HG02588 (cell line): ENCODE measurements at regions not wholly inside any gene's neighbourhood (a gene's known extent, or its start where the extent isn't known, plus 50 kb on each side); places are given as distances from the start of the nearest gene placed in this dataset.

Experiments
- ATAC-seq: cut with Tn5 transposase; IDR thresholded peaks from one replicate; pipeline ENCODE4 v1.9.1; 2021; ENCODE audit warnings: mild to moderate bottlenecking, moderate library complexity; ENCODE audit not compliant: unreplicated experiment

DNA sequence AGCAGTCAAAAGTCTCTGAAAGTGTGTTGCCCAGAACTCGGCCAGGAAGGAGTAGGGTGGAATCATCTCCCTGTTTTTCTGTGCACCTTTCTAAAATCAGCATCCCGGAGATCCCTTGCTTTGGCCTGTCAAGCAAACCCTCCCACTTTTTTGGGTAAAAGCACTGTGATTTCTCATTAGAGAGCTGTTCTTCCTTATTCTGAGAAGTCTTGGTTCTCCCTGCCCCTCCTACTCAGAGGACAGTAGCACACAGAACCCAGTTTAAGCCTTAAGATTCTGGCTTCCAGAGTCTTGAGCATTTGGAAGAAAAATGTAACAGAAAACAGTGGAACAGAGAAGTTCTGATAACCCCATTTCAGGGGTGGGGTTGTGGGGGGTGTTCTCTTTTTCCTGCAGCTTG lies 52.6 kb upstream of the KATNAL1 start:
- no peak for ATAC-seq

DNA sequence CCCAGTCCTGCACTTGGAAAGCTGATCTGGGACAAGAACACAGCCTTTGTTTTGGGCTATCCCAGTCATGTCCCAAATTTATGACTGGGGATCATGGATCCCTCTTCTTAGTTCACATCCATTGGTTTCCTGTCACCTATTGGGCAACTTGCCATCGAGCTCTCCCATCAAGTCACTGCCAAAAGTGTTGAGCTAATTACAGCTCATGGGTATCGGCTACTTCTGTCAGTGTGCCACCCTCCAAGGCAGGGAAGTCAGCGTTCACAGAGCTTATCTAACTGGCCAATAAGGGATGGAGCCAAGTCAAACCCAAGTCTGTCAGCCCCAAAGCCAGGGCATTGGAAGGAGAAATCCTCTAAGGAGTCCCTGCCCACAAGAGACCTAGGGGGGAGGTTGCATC lies 53.2 kb upstream of the KATNAL1 start:
- no peak for ATAC-seq

DNA sequence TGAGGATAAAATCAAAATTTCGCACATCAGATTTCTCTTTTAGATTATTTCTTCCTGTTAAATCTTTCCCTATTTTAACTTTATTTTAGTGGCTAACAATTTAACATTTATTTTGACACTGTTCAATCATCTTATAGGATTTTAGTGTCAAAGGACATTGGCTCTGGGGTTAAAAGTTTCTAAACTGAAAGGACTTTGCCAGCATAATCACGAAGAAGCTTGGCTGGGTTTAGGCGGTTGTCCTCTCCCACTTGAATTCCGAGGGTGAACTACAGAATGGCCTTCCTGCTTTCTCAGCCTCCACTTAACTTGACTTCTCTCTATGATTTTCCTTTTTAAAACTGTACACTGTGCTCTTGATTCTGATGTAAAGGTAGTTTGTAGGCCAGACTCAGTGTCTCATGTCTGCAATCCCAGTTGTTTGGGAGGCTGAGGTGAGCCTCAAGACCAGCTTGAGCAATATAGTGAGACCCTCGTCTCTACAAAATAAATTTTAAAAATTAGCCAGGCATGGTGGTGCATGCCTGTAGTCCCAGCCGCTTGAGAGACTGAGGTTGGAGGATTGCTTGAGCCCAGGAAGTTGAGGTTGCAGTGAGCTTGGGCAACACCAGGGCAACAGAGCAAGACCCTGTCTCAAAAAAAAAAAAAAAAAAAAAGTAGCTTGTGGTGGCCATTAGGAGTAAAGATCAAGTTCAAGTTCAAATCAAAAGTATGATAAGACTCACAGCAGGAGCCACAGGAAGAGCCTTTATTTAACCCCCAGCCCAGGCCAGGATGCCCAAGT lies 54.8 kb upstream of the KATNAL1 start:
- ATAC-seq, result no peak

DNA sequence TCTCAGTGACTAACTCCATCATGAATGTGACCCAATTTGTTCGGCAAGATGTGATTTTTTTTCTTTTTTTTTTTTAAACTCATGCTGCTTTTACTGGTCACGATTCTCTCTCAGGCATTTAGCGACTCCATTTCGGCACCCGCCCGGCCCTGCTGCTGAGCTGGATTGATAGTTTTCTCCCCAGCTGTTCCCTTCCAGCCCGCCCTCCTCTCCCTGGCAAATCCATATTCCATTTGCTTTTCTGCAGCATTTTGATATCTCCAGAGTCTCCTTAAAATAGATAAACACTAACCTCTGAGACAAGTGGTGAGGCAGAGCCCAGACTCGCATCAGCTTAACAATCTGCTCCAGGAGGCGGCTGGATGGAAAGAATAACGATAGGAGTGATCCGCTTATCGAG lies 55.5 kb upstream of the KATNAL1 start:
- no peak for ATAC-seq

DNA sequence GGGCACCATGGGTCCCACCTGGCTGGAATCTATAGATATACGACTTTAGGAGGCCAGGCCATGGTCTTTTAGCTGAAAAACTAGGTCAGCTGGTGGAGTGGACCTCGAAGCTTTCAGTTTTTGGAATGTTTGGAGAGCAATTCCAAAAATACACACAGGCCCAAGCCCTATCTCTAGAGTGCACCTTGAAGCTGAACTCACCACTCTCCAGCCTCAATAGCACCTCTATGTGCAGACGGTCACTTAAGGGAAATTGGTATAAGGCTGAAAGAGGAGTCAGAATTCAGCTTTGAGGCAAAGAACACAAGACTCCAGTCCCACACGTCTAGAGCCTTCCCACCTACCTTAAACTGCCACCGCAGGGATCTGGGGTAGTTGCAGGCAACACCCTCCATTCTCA lies 56.4 kb upstream of the KATNAL1 start:
- no peak for ATAC-seq

DNA sequence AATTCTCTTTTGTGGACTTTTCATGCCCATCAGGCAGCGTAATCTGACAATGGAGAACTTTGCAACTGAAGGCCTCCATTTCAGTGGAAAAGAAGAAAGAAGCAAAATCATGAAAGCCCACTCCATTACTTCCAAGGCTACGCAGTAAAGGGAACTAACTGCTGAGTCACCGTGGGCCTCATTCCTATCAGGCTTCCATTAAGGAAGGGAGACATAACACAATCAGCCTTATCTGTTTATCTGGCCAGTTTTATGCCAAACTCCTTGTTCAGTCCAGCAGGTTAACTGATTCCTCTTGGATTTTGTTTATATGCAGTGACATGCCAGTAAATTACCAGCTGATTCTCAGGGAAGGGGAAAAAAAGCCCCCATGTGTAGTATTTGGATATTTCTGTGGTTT lies 56.8 kb upstream of the KATNAL1 start:
- no peak for ATAC-seq

DNA sequence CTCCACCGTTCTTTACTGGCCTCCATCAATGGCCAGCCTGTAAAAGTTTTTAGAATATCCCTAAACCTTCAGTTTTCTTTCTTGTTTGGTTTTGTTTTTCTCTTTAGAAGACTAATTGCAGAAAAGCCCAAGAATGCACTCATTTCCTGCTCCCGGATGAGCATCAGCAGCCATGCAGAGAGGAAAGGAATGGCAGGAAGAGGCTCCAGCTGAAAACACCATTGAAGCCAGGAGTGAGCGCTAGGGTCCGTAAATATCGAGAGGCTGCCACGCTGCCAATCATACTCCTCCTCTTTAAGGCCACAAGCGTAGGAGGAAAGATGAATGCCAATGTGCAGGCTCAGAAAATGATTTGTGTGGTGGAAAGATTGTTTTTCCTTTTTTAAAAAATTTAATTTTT lies 57.4 kb upstream of the UBE2L5 start:
- no peak for ATAC-seq

DNA sequence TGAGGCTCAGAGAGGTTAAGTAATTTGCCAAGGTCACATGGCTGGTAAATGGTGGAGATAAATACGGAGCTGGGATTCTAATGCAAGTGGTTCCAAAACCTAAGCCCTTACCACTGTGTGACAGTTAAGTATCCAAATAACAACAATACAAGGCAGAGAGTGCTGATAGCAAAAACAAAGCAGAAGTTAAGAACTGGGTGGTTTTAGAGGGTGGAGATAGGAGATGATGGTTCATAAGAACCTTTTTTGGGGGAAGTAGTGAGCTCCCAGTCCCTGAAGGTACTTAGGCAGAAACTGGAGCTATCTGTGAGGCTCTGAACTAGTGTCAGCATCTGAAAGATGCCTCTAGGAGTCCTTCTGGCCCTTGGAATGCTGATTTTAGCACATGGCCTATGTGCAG lies 56.2 kb upstream of the UBE2L5 start:
- ATAC-seq, result no peak

DNA sequence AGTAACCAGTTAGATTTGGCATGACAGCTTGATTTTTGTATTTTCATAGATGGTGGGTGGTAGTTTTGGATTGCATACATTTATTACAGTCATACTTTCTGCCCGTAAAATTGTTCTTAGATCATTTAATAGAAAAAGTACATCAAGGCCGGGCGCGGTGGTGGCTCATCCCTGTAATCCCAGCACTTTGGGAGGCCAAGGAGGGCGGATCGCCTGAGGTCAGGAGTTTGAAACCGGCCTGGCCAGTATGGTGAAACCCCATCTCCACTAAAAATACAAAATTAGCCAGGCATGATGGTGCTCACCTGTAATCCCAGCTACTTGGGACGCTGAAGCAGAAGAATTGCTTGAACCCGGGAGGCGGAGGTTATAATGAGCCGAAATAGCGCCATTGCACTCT lies 55.0 kb upstream of the UBE2L5 start:
- no peak for ATAC-seq

DNA sequence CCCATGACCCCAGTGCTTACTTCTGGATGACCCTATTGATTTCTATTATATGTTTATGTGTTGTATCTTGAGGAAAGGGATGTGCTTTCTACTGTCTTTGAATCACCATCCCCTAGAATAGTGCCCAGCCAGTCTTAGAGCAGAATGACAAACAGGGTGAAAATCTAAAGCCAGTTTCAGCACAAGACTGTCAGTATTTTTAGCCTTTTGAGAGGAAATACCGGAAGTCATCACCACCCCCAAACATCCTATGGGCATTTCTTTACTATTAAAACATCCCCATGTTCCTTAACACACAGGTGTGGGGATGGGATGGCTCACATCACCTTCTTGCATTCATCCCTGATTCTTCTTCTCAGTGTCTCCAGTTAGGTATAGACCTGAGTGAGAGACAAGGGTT lies 52.1 kb upstream of the UBE2L5 start:
- no peak for ATAC-seq

DNA sequence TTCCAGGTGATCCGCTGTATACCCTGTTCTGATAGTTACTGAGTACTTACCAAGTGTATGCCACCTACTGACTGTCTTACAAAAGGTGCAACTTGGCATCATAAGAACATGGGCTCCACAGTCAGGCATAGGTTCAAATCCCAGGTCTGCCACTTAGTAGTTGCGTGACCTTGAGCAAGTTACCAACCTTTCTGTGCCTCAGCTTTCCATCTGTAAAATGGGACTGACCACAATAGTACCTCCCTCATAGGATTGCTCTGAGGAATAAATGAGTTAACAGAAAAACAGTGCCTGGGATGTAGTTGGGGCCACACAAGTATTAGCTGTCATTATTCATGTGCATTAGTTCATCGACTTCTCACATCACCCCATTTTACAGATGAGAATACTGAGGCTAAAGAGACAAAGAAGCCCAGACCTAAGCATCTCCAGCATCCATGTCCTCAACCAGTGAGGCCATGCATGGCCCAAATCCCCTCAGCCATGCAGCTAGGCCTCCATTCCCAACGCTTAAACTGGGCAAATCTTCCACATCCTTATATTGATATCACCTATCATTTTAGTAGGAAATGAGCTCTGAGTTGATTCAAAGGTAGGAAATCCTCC lies 51.3 kb upstream of the UBE2L5 start:
- ATAC-seq, result no peak

DNA sequence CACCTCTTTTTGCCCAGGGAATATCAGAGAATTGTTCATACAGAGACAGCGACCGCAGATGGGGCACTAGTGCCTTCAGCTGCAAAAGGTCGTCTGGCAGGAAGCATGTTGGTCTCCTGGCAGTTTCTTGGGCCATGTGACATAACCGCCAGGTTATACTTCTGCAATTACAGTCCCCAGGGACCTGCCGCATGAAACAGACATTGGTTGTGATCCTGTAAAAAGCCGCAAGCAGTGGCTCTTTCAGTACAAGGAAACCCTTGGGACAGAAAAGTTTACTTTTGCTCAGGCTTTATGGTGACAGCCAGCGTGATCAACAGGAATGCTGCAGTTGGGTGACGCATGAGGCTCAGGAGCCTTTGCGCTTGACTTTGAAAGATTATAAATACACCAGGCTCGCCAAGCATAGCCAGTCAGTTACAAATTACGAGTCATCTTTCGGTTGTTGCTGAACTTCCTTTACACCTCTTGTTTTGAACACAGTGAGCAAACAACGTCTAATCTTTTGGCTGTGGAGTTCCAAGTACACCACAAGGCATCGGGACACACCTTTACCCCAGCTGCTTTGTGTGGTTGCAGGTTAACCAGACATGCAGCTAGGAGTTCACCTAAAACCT lies 50.5 kb upstream of the UBE2L5 start:
- ATAC-seq, result peak; percentile 74
